Activated CD8-positive, alpha-beta T cell treated with anti-CD3 and anti-CD28 coated beads, Interleukin-2, amount 10 ng/mL, durations not matched to agents 7 days and 5 days (primary cell): ENCODE measurements at regions not wholly inside any gene's neighbourhood (a gene's known extent, or its start where the extent isn't known, plus 50 kb on each side); places are given as distances from the start of the nearest gene placed in this dataset.

Source experiments
- ATAC-seq: fragments of 150-1000 bp; cut with Tn5 transposase; one replicate; pipeline ENCODE4 v1.10.0; 2021; ENCODE audit warnings: moderate library complexity
- CTCF ChIA-PET: fragments of 350-600 bp; sonication (Branson Sonifier 250); formaldehyde crosslinking; loops from one replicate; lab custom pipeline; 2021; ENCODE audit warnings: antibody characterized with exemption; lab: Charles Lee
- POLR2A ChIA-PET: fragments of 350-600 bp; sonication (Branson Sonifier 250); formaldehyde crosslinking; loops from one replicate; lab custom pipeline; 2021; ENCODE audit warnings: antibody characterized with exemption; lab: Charles Lee
- DNase-seq: peaks from one replicate; pipeline ENCODE4 v3.0.0-alpha.2; 2020
- H3K27ac Mint-ChIP-seq: one replicate; pipeline ENCODE4 v1.8.0; 2021; ENCODE audit warnings: mild to moderate bottlenecking, mixed read lengths
- H3K27me3 Mint-ChIP-seq: one replicate; pipeline ENCODE4 v1.8.0; 2021; ENCODE audit warnings: low read depth, mixed read lengths
- H3K36me3 Mint-ChIP-seq: one replicate; pipeline ENCODE4 v1.8.0; 2021; ENCODE audit warnings: low read depth, mixed read lengths
- H3K4me1 Mint-ChIP-seq: one replicate; pipeline ENCODE4 v1.8.0; 2021; ENCODE audit warnings: low read depth, mixed read lengths
- H3K4me3 Mint-ChIP-seq: one replicate; pipeline ENCODE4 v1.8.0; 2021; ENCODE audit warnings: mild to moderate bottlenecking, mixed read lengths
- H3K9me3 Mint-ChIP-seq: one replicate; pipeline ENCODE4 v1.8.0; 2022; ENCODE audit warnings: mixed read lengths; ENCODE audit not compliant: insufficient read depth

DNA sequence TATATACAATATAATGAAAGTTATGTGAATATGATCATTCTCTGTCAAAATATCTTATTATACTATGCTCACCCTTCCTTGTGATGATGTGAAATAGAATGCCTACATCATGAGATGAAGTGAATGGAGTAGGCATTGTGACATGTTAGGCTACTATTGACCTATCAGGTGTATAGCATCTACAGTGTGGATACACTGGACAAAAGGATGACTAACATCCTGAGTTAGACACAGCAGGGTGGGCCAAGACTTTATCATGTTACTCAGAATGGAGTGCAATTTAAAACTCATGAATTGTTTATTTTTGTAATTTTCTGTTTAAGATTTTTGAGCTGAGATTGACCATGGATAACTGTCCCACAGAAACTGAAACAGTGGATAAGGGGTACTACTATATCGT lies 53.4 kb upstream of the NAV3 start:
- no peaks in the 10 kb centered on the region for H3K36me3 Mint-ChIP-seq
- no peak overlapping the region for H3K27ac Mint-ChIP-seq
- H3K9me3 Mint-ChIP-seq = peaks cover 4% of the 10 kb centered on the region
- DNase-seq (no peak), ATAC-seq (no peak)
- H3K27me3 Mint-ChIP-seq = no peaks in the 10 kb centered on the region
- CTCF ChIA-PET = no interaction called here
- H3K4me1 Mint-ChIP-seq = no peaks in the 10 kb centered on the region
- POLR2A ChIA-PET = no interaction called here
- H3K4me3 Mint-ChIP-seq = no peak overlapping the region

DNA sequence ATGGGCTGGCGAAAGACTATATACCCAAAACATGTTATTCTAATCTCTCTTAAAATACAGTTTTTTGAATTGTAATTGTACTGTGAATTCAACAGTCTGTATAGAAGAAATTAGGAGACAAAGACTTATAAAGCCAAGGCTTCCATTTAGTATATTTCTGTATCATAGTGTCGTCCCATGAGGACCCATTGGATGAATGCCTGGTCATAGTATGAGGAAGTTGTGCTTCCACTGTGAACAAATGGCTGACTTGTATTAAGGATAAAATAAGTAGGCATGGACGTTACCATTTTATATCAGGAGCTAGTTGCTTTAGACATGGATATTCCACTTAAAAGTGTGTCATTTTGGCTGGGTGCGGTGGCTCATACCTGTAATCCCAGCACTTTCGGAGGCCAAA lies 55.9 kb upstream of the NAV3 start:
- ChIA-PET CTCF (no interaction called here), POLR2A (no interaction called here)
- no peaks in the 10 kb centered on the region for H3K27me3 Mint-ChIP-seq
- H3K4me3 Mint-ChIP-seq = no peak overlapping the region
- no peak overlapping the region for H3K27ac Mint-ChIP-seq
- peaks cover 9% of the 10 kb centered on the region for H3K9me3 Mint-ChIP-seq
- H3K36me3 Mint-ChIP-seq = no peaks in the 10 kb centered on the region
- DNase-seq (no peak), ATAC-seq (no peak)
- no peaks in the 10 kb centered on the region for H3K4me1 Mint-ChIP-seq

DNA sequence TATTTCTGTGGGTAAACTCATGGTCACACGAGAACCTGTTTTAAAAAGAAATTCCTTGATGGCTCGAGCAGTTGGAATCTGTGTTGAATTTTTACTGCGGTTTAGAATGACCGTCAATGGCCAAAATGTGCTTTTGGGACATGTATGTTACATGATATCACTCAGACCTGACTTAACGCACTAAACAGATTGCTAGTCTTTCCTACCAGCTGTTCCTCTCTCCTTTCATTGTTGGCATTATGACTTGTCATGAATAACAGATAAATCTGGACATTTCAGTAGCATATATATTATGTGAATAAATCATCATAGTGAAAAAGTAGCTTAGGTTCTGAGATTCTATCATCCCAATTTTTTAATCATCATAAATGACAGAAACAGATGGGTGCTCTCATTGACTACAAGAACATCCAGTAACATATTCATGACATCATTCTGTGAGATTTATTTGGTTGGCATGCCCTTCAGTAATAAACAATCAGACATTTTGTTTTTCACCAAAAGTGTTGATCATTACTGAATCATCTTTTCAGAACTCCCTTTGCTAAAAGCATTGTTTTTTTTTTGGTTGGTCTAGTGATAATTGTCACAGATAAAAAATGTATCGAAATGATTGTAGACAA lies 57.9 kb upstream of the NAV3 start:
- peaks cover 9% of the 10 kb centered on the region for H3K9me3 Mint-ChIP-seq
- H3K4me1 Mint-ChIP-seq = no peaks in the 10 kb centered on the region
- ATAC-seq (no peak), DNase-seq (no peak)
- no peaks in the 10 kb centered on the region for H3K36me3 Mint-ChIP-seq
- H3K4me3 Mint-ChIP-seq = no peak overlapping the region
- ChIA-PET POLR2A (no interaction called here), CTCF (no interaction called here)
- H3K27ac Mint-ChIP-seq = no peak overlapping the region
- H3K27me3 Mint-ChIP-seq = no peaks in the 10 kb centered on the region

DNA sequence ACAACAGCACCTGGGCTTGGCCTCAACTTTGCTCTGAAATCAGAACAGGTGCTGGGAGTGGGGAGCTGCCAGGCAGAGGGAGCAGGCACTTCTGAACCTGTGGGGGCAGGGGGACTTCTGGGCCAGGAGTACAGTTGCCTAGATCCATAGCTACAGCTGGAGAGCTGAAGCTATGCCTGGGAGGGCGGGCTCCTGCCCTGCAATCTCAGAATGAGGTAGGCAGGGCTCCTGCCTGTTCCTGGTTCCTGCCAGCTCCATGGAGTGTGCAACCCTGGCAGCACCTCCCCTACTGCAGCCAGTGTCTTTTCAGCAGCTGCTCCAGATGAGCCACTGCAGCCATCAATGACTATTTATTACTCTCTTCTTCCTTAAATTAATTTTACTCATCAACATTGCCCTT lies 62.1 kb upstream of the NAV3 start:
- Mint-ChIP-seq H3K36me3 (no peaks in the 10 kb centered on the region), H3K27me3 (no peaks in the 10 kb centered on the region), H3K9me3 (peaks cover 5% of the 10 kb centered on the region), H3K4me3 (no peak overlapping the region), H3K4me1 (no peaks in the 10 kb centered on the region), H3K27ac (no peak overlapping the region)
- ChIA-PET POLR2A (no interaction called here), CTCF (no interaction called here)
- ATAC-seq (no peak), DNase-seq (no peak)

DNA sequence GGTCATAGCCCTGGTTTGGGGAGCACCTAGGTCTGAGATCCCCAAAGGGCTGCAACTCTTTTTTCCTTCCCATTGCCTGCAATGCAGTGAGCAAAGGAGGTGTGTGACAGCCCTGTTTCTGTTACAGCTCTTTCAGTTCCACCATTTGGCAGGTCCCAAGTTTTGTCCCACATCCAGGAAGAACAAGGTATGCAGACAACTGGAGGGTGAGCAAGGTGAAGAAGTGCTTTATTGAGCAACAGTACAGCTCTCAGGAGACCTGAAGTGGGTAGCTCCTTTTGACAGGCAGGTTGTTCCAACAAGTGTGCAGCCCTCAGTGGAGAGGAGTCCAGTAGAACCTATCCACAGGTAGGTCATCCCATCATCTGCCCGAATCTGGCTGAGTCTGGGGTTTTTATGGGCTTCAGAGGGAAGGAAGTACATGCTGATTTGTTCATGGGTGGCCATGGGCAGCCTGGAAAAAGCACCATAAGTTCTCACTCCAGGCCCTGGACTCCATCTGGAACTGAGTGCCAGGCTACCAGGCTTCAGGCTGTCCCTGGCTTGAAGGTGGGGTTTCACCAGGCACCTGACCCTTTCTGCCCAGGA lies 62.8 kb upstream of the NAV3 start:
- H3K4me1 Mint-ChIP-seq = no peaks in the 10 kb centered on the region
- DNase-seq (no peak), ATAC-seq (no peak)
- H3K36me3 Mint-ChIP-seq = no peaks in the 10 kb centered on the region
- CTCF ChIA-PET = no interaction called here
- H3K4me3 Mint-ChIP-seq = no peak overlapping the region
- no peaks in the 10 kb centered on the region for H3K27me3 Mint-ChIP-seq
- H3K27ac Mint-ChIP-seq = no peak overlapping the region
- peaks cover 5% of the 10 kb centered on the region for H3K9me3 Mint-ChIP-seq
- POLR2A ChIA-PET = no interaction called here

DNA sequence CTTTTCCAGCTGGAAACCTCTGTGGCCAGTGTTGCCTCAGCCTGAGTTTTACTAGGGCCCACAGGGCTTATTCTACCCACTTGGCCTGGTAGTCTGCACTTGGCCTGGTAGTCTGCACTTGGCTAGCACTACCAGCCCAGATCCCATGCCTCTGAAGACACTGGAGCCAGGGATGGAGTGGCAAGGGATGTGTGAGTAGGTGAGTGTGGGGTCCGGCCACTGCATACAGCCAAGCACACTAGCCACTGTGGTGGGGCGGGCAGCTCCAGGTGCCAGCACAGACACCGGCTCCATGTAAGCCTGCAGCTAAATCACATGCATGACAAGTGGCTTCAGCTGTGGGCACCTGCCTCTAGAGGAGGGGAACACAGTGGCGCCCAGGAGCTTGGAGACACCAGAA lies 63.4 kb upstream of the NAV3 start:
- no peak overlapping the region for H3K4me3 Mint-ChIP-seq
- no peak for DNase-seq
- ATAC-seq = no peak
- no peak overlapping the region for H3K27ac Mint-ChIP-seq
- H3K9me3 Mint-ChIP-seq = peaks cover 5% of the 10 kb centered on the region
- no peaks in the 10 kb centered on the region for H3K27me3 Mint-ChIP-seq
- CTCF ChIA-PET = no interaction called here
- no peaks in the 10 kb centered on the region for H3K4me1 Mint-ChIP-seq
- POLR2A ChIA-PET = no interaction called here
- no peaks in the 10 kb centered on the region for H3K36me3 Mint-ChIP-seq

DNA sequence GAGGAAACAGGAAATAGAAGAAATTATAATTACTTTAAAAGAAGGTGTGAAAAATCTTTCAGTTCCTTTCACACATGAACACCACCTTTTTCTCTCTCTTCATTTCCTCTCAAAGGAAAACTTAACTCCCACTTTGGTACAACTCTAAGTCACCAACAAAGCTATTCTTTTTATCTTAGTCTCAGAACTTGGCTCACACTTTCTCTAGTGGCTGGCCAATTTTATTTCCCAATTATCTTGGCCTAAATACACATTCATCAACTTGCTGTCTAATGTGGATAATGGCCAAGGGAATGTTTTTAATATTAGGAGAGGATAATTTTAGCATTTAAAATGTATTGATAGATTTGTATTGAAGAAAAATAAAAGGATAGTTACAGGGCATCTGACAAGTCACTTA lies 64.5 kb upstream of the NAV3 start:
- CTCF ChIA-PET = no interaction called here
- no peak overlapping the region for H3K27ac Mint-ChIP-seq
- no peak overlapping the region for H3K4me3 Mint-ChIP-seq
- H3K27me3 Mint-ChIP-seq = no peaks in the 10 kb centered on the region
- DNase-seq (no peak), ATAC-seq (no peak)
- H3K9me3 Mint-ChIP-seq = peaks cover 9% of the 10 kb centered on the region
- H3K4me1 Mint-ChIP-seq = no peaks in the 10 kb centered on the region
- no peaks in the 10 kb centered on the region for H3K36me3 Mint-ChIP-seq
- POLR2A ChIA-PET = no interaction called here

DNA sequence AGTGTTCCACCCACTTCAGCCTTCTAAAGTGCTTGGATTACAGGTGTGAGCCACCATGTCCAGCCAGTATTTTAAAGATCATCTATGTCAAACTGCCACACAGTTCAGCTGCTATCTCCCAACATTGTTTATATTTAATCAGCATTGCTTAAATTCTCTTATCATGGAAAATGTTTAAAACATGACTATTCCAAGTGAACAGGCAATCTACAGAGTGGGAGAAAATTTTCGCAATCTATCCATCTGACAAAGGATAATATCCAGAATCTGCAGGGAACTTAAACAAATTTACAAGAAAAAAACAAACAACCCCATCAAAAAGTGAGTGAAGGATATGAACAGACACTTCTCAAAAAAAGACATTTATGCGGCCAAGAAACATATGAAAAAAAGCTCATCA lies 69.4 kb upstream of the NAV3 start:
- Mint-ChIP-seq H3K27me3 (no peaks in the 10 kb centered on the region), H3K27ac (no peak overlapping the region), H3K9me3 (peaks cover 4% of the 10 kb centered on the region), H3K4me3 (no peak overlapping the region), H3K36me3 (no peaks in the 10 kb centered on the region), H3K4me1 (no peaks in the 10 kb centered on the region)
- ATAC-seq = no peak
- ChIA-PET CTCF (no interaction called here), POLR2A (no interaction called here)
- DNase-seq = no peak

DNA sequence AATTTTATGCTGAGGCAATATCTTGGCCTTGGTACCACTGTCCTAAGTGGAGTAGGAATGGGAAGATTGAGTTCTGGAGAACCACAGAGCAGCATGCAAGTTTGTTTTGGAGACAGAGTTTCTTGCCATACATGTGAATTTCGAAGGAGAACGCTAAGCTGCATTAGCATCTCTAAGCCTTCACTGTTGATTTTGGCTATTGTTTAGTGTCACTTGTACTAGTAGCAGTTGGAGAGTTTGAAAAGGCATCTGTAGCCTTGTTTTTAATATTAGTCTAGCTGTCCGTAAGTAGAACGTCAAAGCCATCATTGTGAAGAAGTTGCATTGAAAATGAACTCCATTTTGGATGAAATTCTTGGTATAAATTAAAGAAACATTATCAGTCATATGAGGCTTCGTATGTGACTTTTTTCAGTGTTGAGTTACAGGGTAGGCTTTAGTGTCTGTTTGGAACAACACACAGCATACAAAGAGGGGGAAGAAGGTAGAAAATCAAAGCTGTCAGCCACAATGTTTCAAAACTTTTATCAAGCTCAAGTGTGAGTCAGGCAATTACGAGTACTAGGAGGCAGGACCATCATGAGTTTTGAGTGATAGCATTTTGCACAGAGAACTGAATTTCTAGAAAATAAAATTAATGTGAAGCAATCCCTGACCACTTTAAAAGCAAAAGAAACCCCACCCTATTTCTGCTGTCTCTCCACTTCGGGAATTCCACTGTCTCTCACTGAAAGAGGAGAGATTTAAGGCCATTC lies 70.2 kb upstream of the NAV3 start:
- no peaks in the 10 kb centered on the region for H3K36me3 Mint-ChIP-seq
- peaks cover 4% of the 10 kb centered on the region for H3K9me3 Mint-ChIP-seq

DNA sequence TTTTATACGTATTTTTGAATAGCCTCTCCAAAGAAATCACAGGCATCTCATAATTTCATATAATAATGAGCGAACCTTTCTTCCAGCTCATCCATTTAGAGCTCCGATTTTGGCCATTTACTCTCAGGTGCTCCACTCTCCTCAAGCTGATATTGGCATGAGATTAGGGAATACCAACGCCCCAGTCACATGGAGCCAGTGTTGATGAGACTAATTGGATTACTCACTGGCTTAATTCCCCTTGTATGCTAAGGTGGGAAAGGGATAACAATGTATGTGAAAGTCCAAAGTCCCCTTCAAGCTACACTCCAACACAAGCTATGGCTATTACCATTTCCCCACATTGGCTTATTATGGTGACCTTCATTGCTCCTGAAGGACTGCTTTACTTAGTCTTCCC lies 76.6 kb upstream of the NAV3 start:
- Mint-ChIP-seq H3K36me3 (no peaks in the 10 kb centered on the region), H3K4me1 (no peaks in the 10 kb centered on the region), H3K27ac (no peak overlapping the region), H3K4me3 (no peak overlapping the region), H3K27me3 (no peaks in the 10 kb centered on the region), H3K9me3 (no peaks in the 10 kb centered on the region)
- ATAC-seq (no peak), DNase-seq (no peak)
- ChIA-PET POLR2A (no interaction called here), CTCF (no interaction called here)

More for the DNA sequence above, 70.2 kb upstream of the NAV3 start:
- Mint-ChIP-seq H3K27ac (no peak overlapping the region), H3K4me1 (no peaks in the 10 kb centered on the region), H3K27me3 (no peaks in the 10 kb centered on the region), H3K4me3 (no peak overlapping the region)
- no peak for DNase-seq
- CTCF ChIA-PET = no interaction called here
- ATAC-seq = no peak
- POLR2A ChIA-PET = no interaction called here

DNA sequence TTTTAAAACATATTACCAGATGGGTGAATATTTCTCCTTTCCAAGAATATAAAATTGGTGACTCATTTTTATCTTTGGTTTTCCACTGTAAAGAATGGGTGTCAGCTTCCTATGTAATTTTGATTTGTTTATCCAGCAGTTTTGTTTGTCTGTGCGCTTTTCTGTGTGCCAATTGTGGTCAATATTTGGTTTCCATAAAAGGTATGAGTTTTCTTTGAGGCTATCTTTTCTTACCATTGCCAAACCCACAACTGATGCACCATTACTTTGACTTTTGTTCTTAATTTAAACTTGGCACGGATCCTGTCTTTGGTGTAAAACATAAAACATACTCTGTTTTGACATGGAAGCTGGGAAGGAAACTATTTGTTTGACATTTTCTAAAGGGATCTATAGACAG lies 78.8 kb upstream of the NAV3 start:
- Mint-ChIP-seq H3K36me3 (no peaks in the 10 kb centered on the region), H3K4me3 (no peak overlapping the region), H3K9me3 (no peaks in the 10 kb centered on the region), H3K4me1 (no peaks in the 10 kb centered on the region), H3K27ac (no peak overlapping the region), H3K27me3 (no peaks in the 10 kb centered on the region)
- DNase-seq (no peak), ATAC-seq (no peak)
- ChIA-PET CTCF (no interaction called here), POLR2A (no interaction called here)

DNA sequence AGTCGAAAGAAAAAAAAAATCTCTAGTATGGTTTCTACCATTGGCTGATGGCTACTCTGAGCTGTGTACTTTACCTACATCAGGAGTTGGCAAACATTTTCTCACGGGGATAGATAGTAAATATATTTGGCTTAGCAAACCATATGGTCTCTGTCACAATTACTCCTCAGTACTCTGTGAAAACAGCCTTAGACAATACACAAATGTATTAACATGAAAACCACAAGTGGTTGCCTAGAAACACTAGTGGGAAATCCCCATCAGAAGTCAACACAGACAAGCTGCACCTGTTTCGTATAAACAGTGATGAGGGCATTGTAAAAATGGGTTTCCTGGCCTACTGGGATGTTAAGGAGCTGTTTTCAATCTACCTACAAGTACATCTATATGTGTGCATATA lies 84.6 kb upstream of the NAV3 start:
- no peaks in the 10 kb centered on the region for H3K4me1 Mint-ChIP-seq
- no peak overlapping the region for H3K27ac Mint-ChIP-seq
- no peak overlapping the region for H3K4me3 Mint-ChIP-seq
- no peak for ATAC-seq
- CTCF ChIA-PET = no interaction called here
- H3K27me3 Mint-ChIP-seq = no peaks in the 10 kb centered on the region
- no peaks in the 10 kb centered on the region for H3K9me3 Mint-ChIP-seq
- no peaks in the 10 kb centered on the region for H3K36me3 Mint-ChIP-seq
- no peak for DNase-seq
- POLR2A ChIA-PET = no interaction called here
